HK-2 (cell line): ENCODE measurements at regions not wholly inside any gene's neighbourhood (a gene's known extent, or its start where the extent isn't known, plus 50 kb on each side); places are given as distances from the start of the nearest gene placed in this dataset.
"Not testable (repeated sequence)": the region's sequence is repeated elsewhere in the genome, so short reads cannot be mapped to it uniquely, and the experiment has no call there.

Source experiments
- DNase-seq: peaks from one replicate; pipeline ENCODE4 v3.0.0-alpha.2; 2018; ENCODE audit not compliant: unreplicated experiment

DNA sequence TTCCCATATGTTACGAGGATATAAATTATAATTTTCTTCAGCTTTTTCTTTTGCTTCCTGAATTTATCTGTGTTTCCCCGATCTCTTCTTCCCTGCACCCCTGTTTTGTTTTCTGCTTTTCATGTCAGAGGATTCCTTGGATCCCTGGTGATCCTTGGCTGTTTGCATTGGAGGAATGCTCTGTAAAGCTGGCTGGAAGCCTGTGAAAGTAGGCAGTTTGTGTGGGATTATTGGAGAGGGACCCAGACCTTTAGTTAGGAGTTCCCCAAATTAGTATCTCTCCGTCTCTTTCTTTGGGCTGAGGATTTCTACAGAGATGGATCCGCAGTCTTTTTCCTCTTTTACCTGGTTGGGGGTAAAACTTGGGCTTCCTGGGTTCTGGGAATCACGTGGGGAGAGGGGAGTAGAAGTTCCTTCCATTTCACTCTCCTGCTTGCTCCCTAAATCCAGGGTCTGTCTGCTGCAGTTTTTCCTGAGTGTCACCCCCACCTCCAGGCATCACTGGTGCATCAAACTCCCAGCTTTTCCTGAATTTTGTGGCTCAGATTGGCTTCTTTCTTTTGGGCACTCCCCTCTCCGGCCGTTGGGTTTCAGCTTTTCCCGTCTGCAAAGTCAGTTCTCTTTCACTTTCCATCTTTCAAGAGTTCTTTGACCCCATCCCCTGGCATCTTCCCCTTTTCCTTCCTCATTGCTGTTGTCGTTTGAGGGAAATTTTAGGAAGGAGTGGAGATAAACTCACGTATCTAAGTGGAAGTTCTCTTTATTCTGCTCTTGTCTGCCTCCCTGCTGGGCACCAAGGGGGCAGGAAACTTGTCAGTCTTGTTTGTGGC lies 79.1 kb upstream of the ALX4 start:
- DNase-seq, result no peak

DNA sequence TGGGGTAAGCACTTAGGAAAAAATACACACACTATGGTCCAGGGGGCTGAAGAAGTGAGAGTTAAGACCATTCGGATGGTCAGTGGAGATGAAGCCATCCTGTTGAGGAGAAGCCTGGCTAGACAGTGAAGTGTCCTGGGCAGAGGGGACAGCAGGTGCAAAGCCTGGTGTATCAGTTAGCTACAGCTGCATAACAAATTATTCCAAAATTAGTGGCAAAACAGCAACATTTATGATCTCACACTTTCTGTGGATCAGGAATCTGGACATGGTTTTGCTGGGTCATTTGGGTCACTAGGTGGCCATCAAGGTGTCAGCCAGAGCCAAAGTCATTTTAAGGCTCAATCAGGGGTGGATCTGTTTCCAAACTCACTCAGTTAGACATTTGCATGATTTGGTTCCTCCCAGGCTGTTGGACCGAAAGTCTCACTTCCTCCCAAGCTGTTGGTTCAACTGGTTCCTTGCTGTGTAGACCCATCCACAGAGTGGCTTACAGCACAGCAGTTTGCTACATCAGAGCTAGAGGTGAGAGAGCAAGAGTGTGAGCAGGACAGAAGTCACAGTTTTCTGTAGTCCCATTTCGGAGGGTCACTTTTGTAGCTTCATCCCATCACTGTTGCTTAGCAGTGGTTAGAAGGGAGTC lies 80.1 kb upstream of the ALX4 start:
- no peak for DNase-seq

DNA sequence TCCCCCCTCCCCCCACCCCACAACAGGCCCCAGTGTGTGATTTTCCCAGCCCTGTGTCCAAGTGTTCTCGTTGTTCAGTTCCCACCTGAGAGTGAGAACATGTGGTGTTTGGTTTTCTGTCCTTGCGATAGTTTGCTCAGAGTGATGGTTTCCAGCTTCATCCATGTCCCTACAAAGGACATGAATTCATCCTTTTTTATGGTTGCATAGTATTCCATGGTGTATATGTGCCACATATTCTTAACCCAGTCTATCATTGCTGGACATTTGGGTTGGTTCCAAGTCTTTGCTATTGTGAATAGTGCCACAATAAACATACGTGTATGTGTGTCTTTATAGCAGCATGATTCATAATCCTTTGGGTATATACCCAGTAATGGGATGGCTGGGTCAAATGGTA lies 81.1 kb upstream of the ALX4 start:
- DNase-seq, result not testable (repeated sequence)

DNA sequence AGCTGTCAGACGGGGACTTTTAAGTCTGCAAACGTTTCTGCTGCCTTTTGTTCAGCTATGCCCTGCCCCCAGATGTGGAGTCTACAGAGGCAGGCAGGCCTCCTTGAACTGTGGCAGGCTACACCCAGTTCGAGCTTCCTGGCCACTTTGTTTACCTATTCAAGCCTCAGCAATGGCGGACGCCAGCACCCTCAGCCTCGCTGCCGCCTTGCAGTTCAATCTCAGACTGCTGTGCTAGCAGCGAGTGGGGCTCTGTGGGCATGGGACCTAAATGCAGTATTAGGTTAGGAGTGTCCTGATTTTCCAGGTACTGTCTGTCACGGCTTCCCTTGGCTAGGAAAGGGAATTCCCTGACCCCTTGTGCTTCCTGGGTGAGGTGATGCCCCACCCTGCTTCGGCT lies 86.8 kb upstream of the ALX4 start:
- not testable (repeated sequence) for DNase-seq

DNA sequence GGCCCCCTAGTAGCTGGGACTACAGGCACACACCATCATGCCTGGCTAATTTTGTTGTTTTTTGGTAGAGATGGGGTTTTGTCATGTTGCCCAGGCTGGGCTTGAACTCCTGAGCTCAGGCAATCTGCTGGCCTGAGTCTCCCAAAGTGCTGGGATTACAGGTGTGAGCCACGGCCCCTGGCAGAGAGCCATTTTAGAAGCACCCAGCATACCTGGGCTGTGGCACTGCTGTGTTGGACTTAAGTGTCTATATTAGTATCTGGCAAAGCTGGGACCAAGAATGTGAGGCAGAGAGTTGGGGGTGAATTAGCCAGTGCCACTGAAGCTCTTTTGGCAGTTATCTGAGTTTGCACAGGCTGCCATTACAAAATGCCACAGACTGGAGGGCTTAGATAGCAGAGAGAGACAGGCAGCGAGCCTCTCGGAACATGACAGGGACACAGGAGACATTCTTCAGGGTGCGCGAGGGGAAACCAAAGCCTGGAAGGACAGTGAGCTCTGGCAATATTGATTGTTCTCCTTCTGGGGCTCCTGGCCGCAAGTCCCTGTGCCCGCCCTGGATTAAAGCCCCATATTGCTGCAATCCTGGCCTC lies 87.7 kb upstream of the ALX4 start:
- no peak for DNase-seq

DNA sequence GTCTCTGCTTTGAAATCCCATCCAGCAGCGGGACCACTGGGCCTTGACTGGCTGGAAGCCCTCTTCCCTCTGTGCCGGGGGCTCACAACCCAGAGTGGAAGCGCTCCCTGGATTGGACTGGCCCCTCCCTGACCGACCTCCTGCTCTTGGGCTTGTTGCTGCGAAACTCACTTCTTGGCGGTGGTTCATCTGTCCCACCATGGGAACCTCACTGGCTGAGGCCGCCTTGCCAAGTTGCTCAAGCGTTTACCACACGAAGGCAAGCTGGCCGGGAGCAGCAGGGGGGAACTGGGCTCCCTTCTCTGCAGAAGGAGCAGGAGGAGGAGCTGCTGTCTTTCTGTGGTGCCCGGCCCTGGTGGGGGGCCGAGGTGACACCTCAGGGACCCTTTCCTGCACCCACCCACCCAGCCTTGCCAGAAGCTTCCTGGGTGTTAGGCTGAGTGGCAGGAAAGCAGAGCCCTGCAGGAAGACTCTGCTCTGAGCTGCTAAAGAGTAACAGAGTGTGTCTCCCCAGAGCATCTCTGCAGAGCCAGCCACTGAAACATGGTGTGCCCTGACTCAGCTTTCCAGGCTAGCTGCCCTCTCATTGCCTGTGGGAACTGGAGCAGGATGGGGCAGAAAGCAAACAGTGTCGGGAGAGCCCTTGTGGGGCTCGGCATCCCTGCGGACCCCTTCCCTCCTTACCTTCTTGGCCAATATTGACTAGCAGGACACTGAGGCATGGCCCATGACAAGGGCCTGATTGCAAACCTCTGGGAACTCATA lies 88.5 kb upstream of the ALX4 start:
- peak; percentile 3 for DNase-seq

DNA sequence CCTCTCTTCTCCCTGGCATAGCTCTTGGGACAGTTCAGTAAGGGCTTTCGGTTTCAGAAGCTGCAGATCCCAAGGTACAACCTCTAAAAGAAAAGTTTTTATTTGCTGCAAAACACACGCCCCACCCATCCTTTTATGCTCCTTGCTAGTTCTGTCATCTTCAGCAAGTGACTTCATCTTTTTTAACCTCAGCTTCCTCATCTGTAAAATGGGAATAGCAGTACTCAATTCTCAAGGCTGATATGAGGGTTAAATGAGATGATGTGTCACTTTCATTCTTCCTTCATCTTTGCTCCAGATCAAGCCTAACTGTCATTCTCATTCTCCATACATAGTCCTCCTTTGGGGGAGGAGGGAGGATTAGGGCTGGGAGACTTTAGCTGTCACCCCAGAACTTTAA lies 90.0 kb upstream of the ALX4 start:
- no peak for DNase-seq

DNA sequence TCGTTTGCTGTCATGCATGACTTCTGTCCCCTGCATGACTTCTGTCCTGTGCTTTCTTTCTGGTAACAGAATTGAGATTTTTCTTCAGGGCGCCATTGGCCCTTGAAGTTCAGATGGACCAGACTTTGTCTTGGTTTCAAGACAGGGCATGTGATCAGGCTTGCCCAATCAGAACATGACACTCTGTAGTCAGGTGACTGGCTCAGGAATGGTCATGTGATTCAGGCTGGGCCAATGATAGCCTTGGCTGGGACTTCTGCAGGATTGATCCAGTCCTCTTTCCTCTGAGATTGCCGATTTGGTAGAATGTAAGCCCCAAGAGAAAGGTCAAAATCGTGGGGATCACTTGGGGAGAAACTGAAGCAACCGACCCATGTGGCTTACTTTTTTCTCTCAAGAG lies 90.5 kb upstream of the ALX4 start:
- DNase-seq, result no peak

DNA sequence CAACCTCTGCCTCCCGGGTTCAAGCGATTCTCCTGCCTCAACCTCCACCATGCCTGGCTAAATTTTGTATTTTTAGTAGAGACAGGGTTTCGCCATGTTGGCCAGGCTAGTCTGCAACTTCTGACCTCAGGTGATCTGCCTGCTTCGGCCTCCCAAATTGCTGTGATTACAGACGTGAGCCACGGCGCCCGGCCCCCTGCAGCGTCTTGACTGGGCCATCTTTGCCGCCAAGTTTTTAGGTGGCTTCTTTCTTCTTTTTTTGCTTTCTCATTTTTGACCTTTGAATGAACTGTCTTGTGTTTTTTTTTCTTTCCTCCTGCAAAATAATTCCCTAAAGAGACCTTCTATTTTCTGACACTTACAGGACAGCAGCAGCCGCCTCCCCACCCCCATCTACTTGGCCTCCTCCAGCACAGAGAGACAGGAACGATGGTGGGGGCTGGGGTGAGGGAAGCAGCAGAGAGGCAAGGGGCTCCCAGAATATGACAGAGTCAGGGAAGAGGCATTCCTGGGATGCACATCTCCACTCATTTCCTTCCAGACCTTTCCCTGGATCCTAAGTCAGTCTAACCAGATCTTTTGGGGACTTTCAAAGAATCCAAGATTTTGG lies 92.6 kb upstream of the ALX4 start:
- DNase-seq, result no peak

DNA sequence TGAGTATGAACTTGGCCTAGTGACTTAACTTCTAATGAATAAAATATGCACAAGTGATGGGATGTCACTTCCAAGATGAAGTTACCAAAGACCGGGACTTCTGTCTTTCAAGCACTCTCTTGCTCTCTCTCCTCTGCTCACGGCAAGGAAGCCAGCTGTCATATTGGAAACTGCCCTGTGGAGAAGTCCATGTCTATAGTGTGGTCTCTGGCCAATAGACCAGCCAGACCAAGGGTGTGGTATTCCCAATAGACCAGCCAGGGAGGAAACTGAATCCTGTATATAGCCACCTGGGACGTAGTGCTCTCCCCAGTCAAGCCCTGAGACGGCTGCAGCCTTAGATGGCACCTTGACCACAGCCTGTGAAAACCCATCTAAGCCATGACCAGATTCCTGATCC lies 93.2 kb upstream of the ALX4 start:
- DNase-seq, result no peak

DNA sequence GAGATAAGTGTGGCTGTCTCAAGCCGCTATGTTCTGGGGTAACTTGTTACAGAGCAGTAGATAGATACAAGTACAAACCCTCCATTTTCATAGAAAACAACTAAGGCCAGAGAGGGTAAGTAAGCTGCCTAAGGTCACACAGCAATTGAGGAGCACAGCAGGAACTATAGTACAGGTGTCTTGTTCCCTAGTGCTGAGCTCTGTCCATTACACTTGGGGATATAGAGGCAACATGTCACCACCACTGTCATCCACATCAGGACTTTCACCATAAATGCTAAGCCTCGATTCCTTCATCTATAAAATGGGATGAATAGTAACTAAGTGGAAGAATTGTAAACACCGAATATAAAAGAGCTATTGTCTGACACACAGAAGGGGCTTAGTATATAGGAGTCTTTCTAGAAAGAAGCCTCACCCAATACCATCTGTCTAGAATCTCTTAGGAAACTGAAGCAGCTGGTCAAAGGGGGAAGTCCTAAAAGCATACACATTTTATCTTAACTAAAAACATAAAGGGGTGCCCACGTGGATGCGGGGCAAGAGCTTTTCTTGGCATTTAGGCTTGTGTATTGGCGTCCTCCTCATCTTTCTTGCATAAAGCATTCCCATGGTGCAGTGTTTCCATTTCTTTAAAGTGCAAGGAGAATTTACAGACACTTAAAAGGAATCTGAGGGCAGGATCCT lies 93.8 kb upstream of the ALX4 start:
- DNase-seq, result no peak

DNA sequence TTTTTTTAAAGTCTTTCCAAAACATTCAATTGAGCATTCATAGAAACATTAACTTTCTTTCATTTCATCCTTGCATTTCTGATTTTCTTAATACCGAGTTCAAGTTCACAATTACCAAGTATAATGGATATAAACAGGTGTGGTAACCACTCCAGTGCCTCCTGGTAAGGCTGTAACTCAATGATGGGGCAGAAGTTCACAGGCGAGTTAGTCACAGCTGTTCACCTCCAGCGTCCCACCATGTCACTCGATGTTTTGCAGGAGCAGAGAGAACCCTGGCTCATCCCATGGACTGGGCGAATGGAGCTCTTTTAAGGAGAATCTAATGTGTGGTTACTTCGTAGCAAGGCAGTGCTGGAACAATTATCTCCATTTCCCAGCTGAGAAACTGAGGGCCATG lies 94.4 kb upstream of the ALX4 start:
- DNase-seq, result no peak

DNA sequence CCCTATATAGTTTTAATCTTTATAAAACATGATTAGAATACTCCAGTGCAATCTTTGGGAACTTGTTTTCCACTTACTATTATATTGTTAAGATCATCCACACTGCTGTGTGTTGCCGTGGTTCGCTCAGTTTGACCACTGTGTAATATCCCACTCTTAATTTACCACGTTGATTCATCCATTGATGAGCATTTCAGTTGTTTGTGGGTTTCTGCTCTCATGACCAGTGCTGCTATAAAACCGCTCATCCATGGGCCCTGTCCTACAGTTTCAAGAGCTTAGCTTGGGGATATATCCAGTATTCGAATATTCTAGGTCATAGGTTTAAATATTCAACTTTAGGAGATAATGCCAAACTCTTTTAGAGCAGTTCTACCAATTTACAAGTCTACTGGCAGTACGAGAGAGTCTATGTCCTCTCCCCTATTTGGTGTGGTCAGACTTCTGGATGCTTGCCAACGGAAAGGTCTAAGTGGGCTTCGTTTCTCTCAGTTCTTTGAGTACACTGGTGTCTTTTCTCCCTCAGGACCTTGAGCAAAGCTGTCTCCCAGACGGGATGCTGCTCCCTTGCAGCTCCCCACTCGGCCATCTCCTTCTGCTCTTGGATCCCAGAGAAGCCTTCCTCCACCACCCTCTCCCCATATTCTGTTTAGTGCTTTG lies 94.9 kb upstream of the ALX4 start:
- DNase-seq, result no peak

DNA sequence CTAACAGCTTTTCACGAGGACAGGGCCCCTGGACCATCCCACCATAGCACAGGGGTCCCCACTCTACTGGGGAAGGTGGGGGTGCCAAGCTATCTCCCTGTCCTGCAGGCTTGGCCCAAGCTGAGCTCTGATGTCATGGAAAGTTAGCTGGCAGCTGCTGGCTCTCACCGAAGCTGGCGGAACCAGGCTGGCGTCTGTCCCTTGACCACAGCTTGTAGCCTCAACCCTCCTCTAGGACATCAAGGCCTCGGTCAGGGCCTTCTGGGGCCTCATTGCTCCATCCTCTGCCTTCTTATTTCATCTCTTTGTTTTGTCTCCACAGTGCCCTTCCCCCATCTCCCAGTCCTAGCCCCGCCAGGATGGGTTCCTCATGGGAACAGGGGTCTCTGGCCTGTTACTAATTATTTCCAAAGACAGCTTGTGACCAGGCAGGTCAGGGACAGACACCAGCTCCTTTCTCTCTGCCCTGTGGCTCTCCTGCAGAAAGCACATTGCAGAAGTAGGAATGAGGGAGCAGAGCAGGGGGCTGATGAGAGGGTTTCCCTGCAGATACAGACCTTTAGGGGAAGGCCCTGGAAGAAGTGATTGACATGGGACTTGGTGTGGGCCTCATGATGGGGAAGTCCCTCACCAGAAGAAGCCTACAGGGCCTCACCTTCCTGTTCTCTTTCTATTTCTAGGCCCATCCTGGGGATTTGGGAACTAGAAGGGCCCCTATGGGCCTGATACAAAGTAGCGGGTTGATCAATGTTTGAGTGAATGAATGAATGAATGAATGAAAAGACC lies 97.5 kb upstream of the ALX4 start:
- no peak for DNase-seq

DNA sequence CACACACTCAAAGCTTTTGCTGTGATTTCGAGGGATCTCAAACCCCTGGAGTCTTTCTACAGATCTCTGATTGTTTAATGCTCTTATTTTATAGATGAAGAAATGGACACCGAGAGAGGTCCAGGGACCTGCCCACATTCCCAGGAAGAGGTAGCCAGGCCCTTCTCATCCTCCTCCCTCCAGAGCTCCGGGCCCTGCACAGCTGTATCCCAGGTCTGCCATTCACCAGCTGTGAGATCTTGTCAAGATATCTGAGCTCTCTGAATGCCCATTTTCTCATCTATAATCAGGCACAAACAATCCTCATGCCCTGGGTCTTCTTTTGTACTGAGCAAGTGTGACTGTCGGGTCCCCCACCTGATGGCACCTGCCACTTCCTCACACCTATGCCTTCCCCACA lies 98.2 kb upstream of the ALX4 start:
- no peak for DNase-seq

DNA sequence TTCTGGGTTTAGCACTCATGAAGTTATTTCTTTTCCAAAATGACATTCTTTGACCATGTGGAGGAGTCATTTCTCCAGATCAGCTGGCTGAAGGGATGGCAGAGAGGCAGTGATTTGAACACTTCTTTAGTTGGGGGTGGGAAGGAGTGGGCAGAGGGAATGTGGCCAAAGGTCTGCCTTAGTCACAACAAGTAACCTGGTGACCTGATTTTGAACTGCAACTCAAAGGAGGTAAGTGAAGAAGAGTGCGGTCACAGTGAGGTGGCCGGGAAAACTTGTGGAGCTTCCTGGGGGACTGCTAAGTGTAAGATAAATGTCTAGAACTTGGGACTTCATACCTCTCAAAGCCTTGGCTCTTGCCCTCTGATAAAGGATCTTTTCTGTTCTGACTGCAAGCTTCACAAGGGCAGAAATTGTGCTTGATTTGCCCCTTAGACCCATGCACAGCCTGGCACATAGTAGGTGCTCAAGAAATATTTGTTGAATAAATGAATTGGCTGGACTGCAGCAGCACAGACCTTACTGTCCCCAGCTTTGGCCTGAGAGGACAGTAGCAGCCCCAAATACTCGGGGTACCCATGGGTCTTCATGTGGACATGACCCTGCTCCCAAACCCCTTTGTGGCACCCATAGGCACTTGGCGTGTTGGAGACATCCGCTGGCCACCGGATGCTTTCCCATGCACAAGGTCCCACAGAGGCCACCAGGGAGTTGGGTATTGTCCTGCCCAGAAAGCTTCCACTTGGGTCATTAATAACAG lies 99.0 kb upstream of the ALX4 start:
- no peak for DNase-seq

DNA sequence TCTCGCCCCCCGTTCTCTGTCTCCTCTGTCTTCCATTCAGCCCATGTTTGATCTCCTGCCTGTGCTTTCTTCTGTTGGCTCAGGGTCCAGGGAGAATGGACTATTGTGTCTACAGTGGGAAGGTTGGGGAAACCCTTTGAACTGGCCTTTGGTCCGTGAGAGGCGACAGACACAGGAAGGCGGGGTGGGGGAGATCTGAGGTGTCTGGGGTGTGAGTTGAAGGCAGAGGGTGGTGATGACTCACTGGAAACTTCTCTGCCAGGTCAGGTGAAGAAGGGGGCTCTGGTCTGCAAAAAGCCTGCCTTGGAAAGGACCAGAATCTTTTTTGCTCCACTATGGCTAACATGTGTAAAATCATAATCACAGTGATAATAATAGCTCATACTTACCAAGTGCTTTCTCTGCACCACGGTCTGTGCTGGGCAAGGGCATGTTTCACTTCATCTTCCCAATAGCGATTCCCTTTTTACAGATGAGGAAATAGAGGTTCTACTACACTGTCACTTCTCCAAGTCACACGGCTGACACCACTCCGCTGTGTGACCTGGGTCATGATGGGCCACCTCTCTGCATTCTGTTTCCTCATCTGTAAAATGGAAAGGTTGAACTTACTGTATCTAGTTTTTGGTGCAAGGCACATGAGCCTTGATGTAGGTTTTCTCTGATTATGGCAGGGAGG lies 99.8 kb upstream of the ALX4 start:
- no peak for DNase-seq

DNA sequence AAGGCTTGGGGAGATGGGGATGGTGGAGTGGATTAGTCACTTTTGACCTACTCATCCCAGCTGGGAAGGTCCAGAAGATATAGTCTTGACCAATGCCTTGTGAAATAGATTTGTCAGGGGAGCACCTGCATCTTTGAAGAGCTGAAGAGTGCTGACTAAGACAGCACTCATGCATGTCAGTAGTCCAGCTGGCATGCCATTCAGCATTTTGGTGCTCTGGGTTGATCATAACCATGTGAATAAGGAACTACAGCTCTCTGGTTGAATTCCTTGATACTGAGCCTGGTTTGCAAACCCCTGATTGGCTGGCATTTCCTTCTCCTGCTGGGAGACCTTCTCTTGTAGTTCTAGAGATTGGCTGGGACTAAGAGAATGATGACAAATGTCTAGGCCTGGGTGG lies 106.8 kb upstream of the ALX4 start:
- DNase-seq, result peak; percentile 1
